ENCODE measurements at regions not wholly inside any gene's neighbourhood (a gene's known extent, or its start where the extent isn't known, plus 50 kb on each side); places are given as distances from the start of the nearest gene placed in this dataset.
A peak's percentile ranks its signal among the peaks of the same experiment; 100 is the strongest.

DNA sequence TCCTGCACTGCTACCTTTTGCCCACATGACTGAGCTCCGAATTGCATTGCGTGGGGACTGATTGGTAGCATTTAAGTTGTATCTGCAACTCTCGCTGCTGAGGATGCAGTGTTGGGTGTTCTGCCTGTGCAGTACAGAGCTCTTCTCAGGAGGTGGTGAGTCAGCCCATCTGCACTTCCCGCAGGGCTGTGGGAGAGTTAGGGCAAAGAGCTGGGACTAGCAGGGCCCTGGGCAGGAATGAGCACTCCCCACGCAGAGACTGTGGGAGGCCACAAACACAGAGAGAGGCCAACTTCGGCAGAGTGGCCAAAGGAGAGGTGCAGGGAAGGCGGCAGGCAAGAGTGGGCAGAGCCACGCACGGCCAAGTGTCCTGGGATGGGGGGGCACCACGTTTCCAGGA, 244.7 kb downstream of the SIPA1L2 start:
- intact Hi-C loops (cut with DNase I; ENCODE audit: low total_unique reads): no loop called here
- H3K4me1 ChIP-seq: no peaks in the 10 kb centered on the region
- no peak overlapping the region for H3K27ac ChIP-seq
- no peak overlapping the region for H3K4me3 ChIP-seq
- no peaks in the 10 kb centered on the region for H3K9me3 ChIP-seq
- TF ChIP-seq CTCF (IDR thresholded peaks at IDR 0.05 in 8 of 11, conservative IDR thresholded peaks at IDR 0.05 in 3 of 11) (no peak), POLR2A (IDR thresholded peaks at IDR 0.05) (no peak), POLR2AphosphoS5 (IDR thresholded peaks at IDR 0.05) (peak in 1 of 3 donors; percentile 22)
- DNase-seq: no peak
- no peaks in the 10 kb centered on the region for H3K36me3 ChIP-seq
- WGBS, 5 donors: 70 to 85% (median 79%) methylated on average over 10 of the region's 10 CpGs
- H3K27me3 ChIP-seq (replicated peaks in 1 of 7): peaks cover 0 to 4% (median 0%) of the 10 kb centered on the region in 7 donors

DNA sequence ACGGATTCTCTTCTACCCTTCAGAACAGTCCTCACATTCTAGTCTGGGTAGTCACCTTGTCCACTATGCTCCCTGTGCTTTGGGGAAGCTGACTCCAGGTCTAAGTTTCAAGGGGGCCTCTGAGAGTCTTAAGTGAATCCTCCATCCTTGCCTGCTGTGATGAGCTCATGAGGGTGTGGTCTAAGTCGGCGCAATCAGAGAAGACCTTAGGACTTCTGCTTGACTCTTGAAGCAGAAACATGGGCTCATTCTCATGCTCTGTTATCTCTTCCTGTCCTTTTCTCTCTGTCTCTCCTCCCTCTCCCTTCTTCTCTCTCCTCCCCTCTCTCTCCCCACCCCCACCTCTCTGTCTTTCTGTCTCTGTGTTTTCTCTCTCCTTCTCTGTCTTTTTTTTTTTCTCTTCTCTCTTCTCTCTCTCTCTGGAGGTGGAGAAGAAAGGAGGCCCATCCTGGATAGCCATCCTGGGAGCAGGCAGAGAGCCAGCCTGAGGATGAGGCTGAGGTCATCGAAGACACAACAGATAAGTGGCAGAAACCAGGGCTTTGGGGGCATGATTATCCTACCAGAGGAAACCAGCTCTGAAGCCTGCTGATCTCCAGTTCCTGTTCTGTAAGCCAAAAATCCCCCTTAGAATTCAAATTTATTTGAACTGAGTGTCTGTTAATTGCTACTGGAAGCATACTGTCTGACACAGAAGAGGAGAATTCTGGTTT, 245.6 kb downstream of the SIPA1L2 start:
- no peaks in the 10 kb centered on the region for H3K36me3 ChIP-seq
- no peaks in the 10 kb centered on the region for H3K4me1 ChIP-seq
- no peak overlapping the region for H3K27ac ChIP-seq
- no peak overlapping the region for H3K4me3 ChIP-seq
- DNase-seq: no peak
- intact Hi-C loops (cut with DNase I; ENCODE audit: low total_unique reads): no loop called here
- WGBS, 5 donors: 85 to 94% (median 88%) methylated on average over 4 of the region's 4 CpGs
- TF ChIP-seq POLR2AphosphoS5 (IDR thresholded peaks at IDR 0.05) (no peak), POLR2A (IDR thresholded peaks at IDR 0.05) (no peak), CTCF (IDR thresholded peaks at IDR 0.05 in 8 of 11, conservative IDR thresholded peaks at IDR 0.05 in 3 of 11) (no peak)
- H3K27me3 ChIP-seq (replicated peaks in 1 of 7): peaks cover 0 to 4% (median 0%) of the 10 kb centered on the region in 7 donors
- no peaks in the 10 kb centered on the region for H3K9me3 ChIP-seq

DNA sequence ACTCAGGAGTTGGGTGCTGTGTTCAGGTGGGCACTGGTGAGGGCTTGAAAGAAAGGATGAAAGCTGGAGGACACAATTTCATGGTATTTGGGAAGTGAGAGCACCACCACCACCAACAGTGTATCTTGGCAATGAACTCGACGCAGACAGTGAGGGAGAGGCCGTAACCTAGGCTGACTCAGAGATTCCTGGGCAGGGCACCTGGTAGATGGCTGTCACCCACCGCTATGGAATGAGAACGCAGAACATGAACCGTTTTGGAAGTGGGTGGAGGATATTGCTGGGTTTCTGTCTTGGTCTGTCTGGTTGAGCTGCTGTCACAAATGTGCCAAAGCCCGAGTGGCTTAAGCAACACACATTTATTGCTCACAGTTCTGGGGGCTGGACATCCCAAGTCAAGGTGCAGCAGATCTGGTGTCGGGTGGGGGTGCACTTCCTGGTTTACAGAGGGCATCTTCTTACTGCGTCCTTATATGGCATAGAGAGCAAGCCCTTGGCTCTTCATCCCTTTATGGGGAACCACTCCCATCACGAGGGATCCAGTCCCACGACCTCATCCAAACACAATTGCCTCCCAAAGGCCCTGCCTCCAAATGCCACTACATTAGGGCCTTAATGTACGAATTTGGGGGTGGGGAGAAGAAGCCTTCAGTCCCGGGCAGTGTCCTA, 246.3 kb downstream of the SIPA1L2 start:
- intact Hi-C loops (cut with DNase I; ENCODE audit: low total_unique reads): no loop called here
- H3K4me3 ChIP-seq: no peak overlapping the region
- H3K27me3 ChIP-seq (replicated peaks in 1 of 7): peaks cover 0 to 4% (median 0%) of the 10 kb centered on the region in 7 donors
- no peak for DNase-seq
- 78 to 90% (median 85%) methylated on average over 13 of the region's 13 CpGs for WGBS, 5 donors
- H3K4me1 ChIP-seq: no peaks in the 10 kb centered on the region
- no peaks in the 10 kb centered on the region for H3K9me3 ChIP-seq
- no peaks in the 10 kb centered on the region for H3K36me3 ChIP-seq
- H3K27ac ChIP-seq: no peak overlapping the region
- no peak for TF ChIP-seq POLR2AphosphoS5 (IDR thresholded peaks at IDR 0.05)
- no peak for TF ChIP-seq POLR2A (IDR thresholded peaks at IDR 0.05)
- TF ChIP-seq CTCF (IDR thresholded peaks at IDR 0.05 in 8 of 11, conservative IDR thresholded peaks at IDR 0.05 in 3 of 11): no peak

DNA sequence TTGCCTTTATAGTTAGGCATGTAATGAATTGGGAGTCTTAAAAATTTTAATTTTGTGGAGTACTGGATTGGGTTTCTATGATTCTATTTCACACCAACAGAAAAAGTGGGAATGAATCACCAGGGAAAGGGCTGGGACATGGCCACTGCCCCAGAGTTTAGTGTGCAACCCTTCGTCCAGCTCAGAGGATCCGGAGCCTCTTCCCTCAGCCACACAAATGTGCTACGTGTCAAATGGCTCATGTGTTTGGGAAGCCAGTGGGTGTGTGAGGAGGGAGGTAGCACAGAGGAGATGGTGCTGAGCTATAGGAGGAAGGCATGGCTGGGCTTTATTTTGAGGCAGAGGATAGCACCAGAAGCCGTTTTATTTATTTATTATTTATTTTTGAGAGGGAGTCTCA, 247.3 kb downstream of the SIPA1L2 start:
- intact Hi-C loops (cut with DNase I; ENCODE audit: low total_unique reads): no loop called here

More for the DNA sequence above, 247.3 kb downstream of the SIPA1L2 start:
- Histone ChIP-seq H3K9me3 (no peaks in the 10 kb centered on the region), H3K4me1 (peaks cover 0 to 4% (median 0%) of the 10 kb centered on the region in 6 donors), H3K36me3 (no peaks in the 10 kb centered on the region), H3K4me3 (no peak overlapping the region), H3K27me3 (replicated peaks in 1 of 7) (peaks cover 0 to 4% (median 0%) of the 10 kb centered on the region in 7 donors), H3K27ac (no peak overlapping the region)
- WGBS, 5 donors: 76 to 84% (median 78%) methylated on average over 4 of the region's 4 CpGs
- no peak for DNase-seq
- no peak for TF ChIP-seq CTCF (IDR thresholded peaks at IDR 0.05 in 8 of 11, conservative IDR thresholded peaks at IDR 0.05 in 3 of 11)
- TF ChIP-seq POLR2AphosphoS5 (IDR thresholded peaks at IDR 0.05): no peak
- no peak for TF ChIP-seq POLR2A (IDR thresholded peaks at IDR 0.05)
